Stomach (tissue), 4 donors: ENCODE measurements at regions not wholly inside any gene's neighbourhood (a gene's known extent, or its start where the extent isn't known, plus 50 kb on each side); places are given as distances from the start of the nearest gene placed in this dataset.

Experiments used
- CTCF ChIP-seq, 7 experiments: fragments of 450-650 bp in 4 of 7; fragments of 200-600 bp in 3 of 7; sonication (generic) in 3 of 7; IDR thresholded peaks; one replicate each; pipeline ENCODE4 v1.5.1; 2016 to 2019; ENCODE audit warnings: antibody characterized with exemption in 7 of 7, control low read depth in 2 of 7, mild to moderate bottlenecking in 1 of 7
- POLR2A ChIP-seq, 4 donors: fragments of 450-650 bp; IDR thresholded peaks; one replicate each; pipeline ENCODE4 v1.6.1; 2016; ENCODE audit warnings: antibody characterized with exemption in 4 of 4, control low read depth in 2 of 4, mild to moderate bottlenecking in 1 of 4, moderate library complexity in 1 of 4
- POLR2AphosphoS5 ChIP-seq, 3 donors: sonication (generic); formaldehyde crosslinking; IDR thresholded peaks; one replicate each; pipeline ENCODE4 v1.6.1; 2016; ENCODE audit warnings: antibody characterized with exemption in 3 of 3

- no peak for TF ChIP-seq CTCF (IDR thresholded peaks at IDR 0.05)
- TF ChIP-seq POLR2A (IDR thresholded peaks at IDR 0.05) = no peak
- no peak for TF ChIP-seq POLR2AphosphoS5 (IDR thresholded peaks at IDR 0.05)
Observed at GRCh38 chr2:146701183-146701582, 1143.6 kb upstream of the ACVR2A start.
